ENCODE measurements at regions not wholly inside any gene's neighbourhood (a gene's known extent, or its start where the extent isn't known, plus 50 kb on each side); places are given as distances from the start of the nearest gene placed in this dataset.
"Not testable (repeated sequence)": the region's sequence is repeated elsewhere in the genome, so short reads cannot be mapped to it uniquely, and the experiment has no call there.

DNA sequence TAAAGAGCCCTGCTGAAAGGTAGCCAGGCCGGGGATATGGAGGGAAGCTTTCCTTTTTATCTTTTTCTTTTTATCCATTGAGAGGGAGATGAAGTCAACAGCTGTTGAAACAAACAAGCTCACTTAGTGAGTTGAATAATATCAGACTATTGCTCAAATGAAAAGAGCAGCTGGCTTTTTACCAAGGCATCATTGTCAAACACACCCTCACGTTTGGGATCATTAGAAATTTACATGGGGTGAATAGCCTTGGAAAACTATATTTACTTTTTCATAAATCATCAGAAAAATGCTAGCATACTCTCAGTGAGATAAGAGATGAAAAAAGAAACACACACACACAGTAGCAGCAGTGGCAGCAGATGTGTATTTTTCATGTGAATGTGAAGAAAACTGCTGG is 71.5 kb upstream of the HNMT start:
- DNase-seq: no peak

- DNase-seq: no peak
Observed at GRCh38 chr2:137893145-137893544, 71.1 kb upstream of the HNMT start.

GRCh38 chr2:137896467-137896866 is 67.8 kb upstream of the HNMT start:
- DNase-seq: no peak

DNA sequence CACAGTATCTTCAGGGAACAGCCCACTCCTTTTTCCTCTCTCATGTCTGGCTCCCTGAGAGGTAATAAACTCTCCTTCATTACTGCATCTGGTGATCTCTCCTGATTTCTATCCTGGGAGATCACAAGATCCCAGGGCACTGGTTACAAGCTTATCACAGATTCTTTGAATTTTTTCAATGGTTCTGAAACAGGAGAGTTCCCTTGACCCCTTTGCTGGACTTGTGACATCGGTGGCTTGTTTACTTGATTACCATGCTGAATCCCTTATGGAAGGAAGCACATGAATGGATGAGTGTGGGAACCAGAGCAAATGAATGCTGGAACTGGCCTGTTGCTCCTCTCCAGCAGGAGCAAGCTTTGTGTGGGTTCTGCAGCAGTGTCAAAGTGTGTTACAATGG is 67.2 kb upstream of the HNMT start:
- DNase-seq: no peak

DNA sequence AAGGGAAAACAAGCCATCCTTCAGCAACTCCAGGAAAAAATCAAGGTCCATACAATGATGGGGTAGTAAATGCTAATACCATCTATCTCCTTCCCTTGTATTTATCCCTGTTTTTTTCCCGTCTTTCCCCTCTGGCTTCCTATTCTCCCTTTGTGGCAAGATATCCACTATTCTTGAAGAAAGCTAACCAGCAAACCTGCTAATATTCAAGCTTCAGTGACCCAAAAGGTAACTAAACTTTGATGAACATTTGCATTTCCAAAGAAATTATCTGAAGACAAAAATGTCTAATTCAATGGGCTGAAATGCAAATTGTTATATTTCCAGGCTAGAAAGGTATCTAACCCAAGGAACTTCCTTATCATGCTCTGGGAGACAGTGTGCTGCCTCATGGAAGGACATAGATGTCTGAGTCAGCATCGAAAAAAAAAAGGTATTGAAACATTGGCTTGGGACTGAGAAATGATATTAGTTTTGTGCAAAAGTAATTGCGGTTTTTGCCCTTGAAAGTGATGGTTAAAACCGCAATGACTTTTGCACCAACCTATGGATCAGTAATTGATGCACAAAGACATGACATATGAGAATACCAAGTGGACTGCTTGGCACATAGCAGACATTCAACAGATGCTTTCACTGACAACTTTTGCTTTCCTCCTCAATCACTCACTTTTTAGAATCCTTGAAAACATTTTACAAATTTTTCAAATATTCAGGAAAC is 63.7 kb upstream of the HNMT start:
- DNase-seq: no peak

DNA sequence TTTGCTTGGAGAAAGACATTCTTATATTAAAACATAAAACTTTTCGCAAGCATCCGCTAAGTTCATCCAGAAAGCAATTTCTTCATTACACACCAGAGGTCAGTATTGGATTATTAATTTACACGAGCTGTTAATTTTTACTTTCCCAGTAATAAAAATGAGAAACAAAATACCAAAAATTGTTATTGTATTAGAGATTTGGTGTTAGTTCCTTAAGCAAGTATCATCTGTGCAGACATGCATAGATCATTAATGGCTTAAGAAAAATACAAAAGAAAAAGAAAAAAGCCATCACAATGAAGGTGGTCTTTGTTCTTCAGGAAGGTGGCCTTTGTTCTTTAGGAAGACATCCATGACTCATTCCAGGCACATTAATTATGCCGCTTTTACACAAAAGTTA is 53.6 kb upstream of the HNMT start:
- DNase-seq: no peak

DNA sequence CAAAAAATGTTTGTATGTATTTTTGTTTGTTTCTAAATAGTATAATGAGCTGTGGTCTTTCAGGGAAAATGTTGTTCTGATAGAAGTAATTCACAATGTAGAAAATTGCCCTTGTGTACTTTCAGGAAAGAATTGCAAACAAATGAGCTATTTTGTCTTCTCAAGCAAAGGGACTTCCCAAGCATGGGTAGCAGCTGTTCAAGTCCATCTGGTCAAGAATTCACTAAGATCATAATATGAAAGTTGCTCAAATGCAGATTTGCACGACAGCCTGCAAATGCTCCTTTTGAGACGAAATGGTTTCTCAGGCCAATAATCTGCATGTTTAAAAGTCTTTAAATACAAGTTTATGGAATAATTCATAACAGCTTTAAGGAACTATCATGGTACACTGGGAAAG is 51.9 kb upstream of the HNMT start:
- no peak for DNase-seq

- no peak for DNase-seq
Observed at GRCh38 chr2:137913169-137913568, 51.1 kb upstream of the HNMT start.

- not testable (repeated sequence) for DNase-seq
Observed at GRCh38 chr2:137913648-137914047, 50.6 kb upstream of the HNMT start.
